H1 (cell line): ENCODE measurements at regions not wholly inside any gene's neighbourhood (a gene's known extent, or its start where the extent isn't known, plus 50 kb on each side); places are given as distances from the start of the nearest gene placed in this dataset.

Experiments used
- GABPA ChIP-seq: IDR thresholded peaks from 2 replicates; pipeline ENCODE4 v1.6.1; 2011; ENCODE audit warnings: mild to moderate bottlenecking, low read length, moderate library complexity, borderline replicate concordance; ENCODE audit not compliant: insufficient read depth
- TF ChIP-seq, protein P1 (sequence below), 3 experiments: IDR thresholded peaks; 1 replicate in 2 of 3; 2 replicates in 1 of 3; pipeline versions ENCODE4 v1.5.1 to v1.6.1; 2011; ENCODE audit warnings: low read length in 3 of 3, mild to moderate bottlenecking in 3 of 3, inconsistent platforms in 2 of 3, low read depth in 1 of 3, moderate library complexity in 1 of 3; ENCODE audit not compliant: insufficient read depth in 1 of 3; ENCODE audit errors: control extremely low read depth in 1 of 3

DNA sequence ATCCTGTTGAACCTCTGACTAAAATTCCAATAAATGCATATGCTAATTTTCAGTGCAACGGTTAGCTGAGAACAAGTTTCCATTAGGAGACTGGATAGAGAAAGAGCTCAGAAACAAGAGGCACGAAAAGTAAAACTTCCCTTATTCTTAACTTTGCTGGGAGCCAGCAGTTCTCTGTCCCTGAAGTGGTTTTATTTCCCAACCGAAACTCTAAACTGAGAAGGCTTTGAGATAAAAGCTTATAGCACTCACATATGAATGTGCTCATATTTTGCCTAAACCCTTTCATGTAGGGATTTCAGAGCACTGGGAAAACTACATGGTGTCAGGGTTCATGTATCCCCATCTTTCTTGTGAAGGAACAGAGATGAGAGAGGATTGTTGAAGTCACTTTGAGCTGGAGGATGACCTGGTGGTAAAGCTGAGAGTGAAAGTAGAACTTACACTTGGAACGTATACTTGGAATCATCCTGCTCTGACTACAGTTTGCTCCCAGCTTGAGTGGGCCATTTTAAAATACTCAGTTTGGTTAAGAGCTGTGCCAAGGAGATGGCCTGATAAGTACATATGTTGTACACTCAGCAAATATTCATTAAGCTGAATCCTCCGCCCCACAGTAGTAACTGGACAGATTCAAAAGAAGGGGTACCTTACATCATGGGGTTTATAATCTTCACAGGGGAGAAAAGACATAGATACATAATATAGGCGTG, 324.2 kb upstream of the CNR1 start:
- TF ChIP-seq GABPA, result no peak
- TF ChIP-seq, protein P1, sequence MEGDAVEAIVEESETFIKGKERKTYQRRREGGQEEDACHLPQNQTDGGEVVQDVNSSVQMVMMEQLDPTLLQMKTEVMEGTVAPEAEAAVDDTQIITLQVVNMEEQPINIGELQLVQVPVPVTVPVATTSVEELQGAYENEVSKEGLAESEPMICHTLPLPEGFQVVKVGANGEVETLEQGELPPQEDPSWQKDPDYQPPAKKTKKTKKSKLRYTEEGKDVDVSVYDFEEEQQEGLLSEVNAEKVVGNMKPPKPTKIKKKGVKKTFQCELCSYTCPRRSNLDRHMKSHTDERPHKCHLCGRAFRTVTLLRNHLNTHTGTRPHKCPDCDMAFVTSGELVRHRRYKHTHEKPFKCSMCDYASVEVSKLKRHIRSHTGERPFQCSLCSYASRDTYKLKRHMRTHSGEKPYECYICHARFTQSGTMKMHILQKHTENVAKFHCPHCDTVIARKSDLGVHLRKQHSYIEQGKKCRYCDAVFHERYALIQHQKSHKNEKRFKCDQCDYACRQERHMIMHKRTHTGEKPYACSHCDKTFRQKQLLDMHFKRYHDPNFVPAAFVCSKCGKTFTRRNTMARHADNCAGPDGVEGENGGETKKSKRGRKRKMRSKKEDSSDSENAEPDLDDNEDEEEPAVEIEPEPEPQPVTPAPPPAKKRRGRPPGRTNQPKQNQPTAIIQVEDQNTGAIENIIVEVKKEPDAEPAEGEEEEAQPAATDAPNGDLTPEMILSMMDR (IDR thresholded peaks at IDR 0.05; ENCODE audit: control extremely low read depth in 1 of 3, insufficient read depth in 1 of 3, low read depth in 1 of 3, low read length in 3 of 3), result no peak
